MM.1S (cell line): ENCODE measurements at regions not wholly inside any gene's neighbourhood (a gene's known extent, or its start where the extent isn't known, plus 50 kb on each side); places are given as distances from the start of the nearest gene placed in this dataset.

Experiments
- DNase-seq: peaks from one replicate; pipeline ENCODE4 v3.0.0-alpha.2; 2015
- H2AFZ ChIP-seq: fragments of 300-600 bp; sonication (generic); 2 replicates; pipeline ENCODE4 v1.6.0; 2016; ENCODE audit warnings: antibody characterized with exemption, low read length
- H3F3A ChIP-seq: fragments of 300-600 bp; sonication (generic); 2 replicates; pipeline ENCODE4 v1.6.1; 2016; ENCODE audit warnings: mild to moderate bottlenecking, antibody characterized with exemption, low read length, moderate library complexity, mixed read lengths; ENCODE audit not compliant: insufficient read depth
- H3K27ac ChIP-seq: fragments of 300-600 bp; sonication (generic); 2 replicates; pipeline ENCODE4 v1.5.1; 2016; ENCODE audit warnings: mild to moderate bottlenecking, low read length
- H3K27me3 ChIP-seq: fragments of 300-600 bp; sonication (generic); replicated peaks from 2 replicates; pipeline ENCODE4 v1.6.0; 2016; ENCODE audit warnings: low read length; ENCODE audit not compliant: insufficient read depth
- H3K36me3 ChIP-seq: fragments of 300-600 bp; sonication (generic); replicated peaks from 2 replicates; pipeline ENCODE4 v1.6.1; 2016; ENCODE audit warnings: mild to moderate bottlenecking, low read length, mixed read lengths; ENCODE audit not compliant: insufficient read depth
- H3K4me1 ChIP-seq: fragments of 300-600 bp; sonication (generic); 2 replicates; pipeline ENCODE4 v1.6.1; 2016; ENCODE audit warnings: low read length, mixed read lengths
- H3K4me2 ChIP-seq: fragments of 300-600 bp; sonication (generic); 2 replicates; pipeline ENCODE4 v1.6.0; 2016; ENCODE audit warnings: low read depth, low read length
- H3K4me3 ChIP-seq: fragments of 300-600 bp; sonication (generic); 2 replicates; pipeline ENCODE4 v1.5.1; 2016; ENCODE audit warnings: low read length, mixed read lengths
- H3K79me2 ChIP-seq: fragments of 300-600 bp; sonication (generic); 2 replicates; pipeline ENCODE4 v1.6.1; 2016; ENCODE audit warnings: mixed run types, low read length, mixed read lengths
- H3K9ac ChIP-seq: fragments of 300-600 bp; sonication (generic); 2 replicates; pipeline ENCODE4 v1.6.1; 2016; ENCODE audit warnings: low read length, mixed read lengths
- H3K9me2 ChIP-seq: fragments of 300-600 bp; sonication (generic); replicated peaks from 2 replicates; pipeline ENCODE4 v1.6.1; 2016; ENCODE audit warnings: mild to moderate bottlenecking, low read length, mixed read lengths; ENCODE audit not compliant: insufficient read depth
- H3K9me3 ChIP-seq: fragments of 300-600 bp; sonication (generic); replicated peaks from 2 replicates; pipeline ENCODE4 v1.6.1; 2016; ENCODE audit warnings: mild to moderate bottlenecking, low read length, mixed read lengths; ENCODE audit not compliant: insufficient read depth
- H4K20me1 ChIP-seq: fragments of 300-600 bp; sonication (generic); 2 replicates; pipeline ENCODE4 v1.6.1; 2016; ENCODE audit warnings: mild to moderate bottlenecking, low read length, moderate library complexity, mixed read lengths; ENCODE audit not compliant: insufficient read depth
- CTCF ChIP-seq: fragments of 300-600 bp; sonication (generic); IDR thresholded peaks from 2 replicates; pipeline ENCODE4 v1.5.1; 2016; ENCODE audit warnings: antibody characterized with exemption, low read length, mixed read lengths
- EZH2 ChIP-seq: fragments of 300-600 bp; sonication (generic); optimal IDR thresholded peaks from 2 replicates; pipeline ENCODE3; 2017; ENCODE audit warnings: low read depth, mild to moderate bottlenecking, antibody characterized with exemption, low read length, mixed read lengths
- EZH2phosphoT487 ChIP-seq: fragments of 300-600 bp; sonication (generic); IDR thresholded peaks from 2 replicates; pipeline ENCODE4 v1.6.1; 2018; ENCODE audit warnings: antibody characterized with exemption, low read length

GRCh38 chr14:53652068-53652467, 304.6 kb downstream of the BMP4 start:
- Histone ChIP-seq H3K9ac (no peak overlapping the region), H3F3A (no peaks in the 10 kb centered on the region), H3K9me3 (no peaks in the 10 kb centered on the region), H3K36me3 (no peaks in the 10 kb centered on the region), H3K9me2 (no peaks in the 10 kb centered on the region), H3K4me2 (no peak overlapping the region), H3K27ac (no peak overlapping the region), H4K20me1 (no peaks in the 10 kb centered on the region), H2AFZ (no peak overlapping the region), H3K4me3 (no peak overlapping the region), H3K79me2 (no peaks in the 10 kb centered on the region), H3K4me1 (no peaks in the 10 kb centered on the region), H3K27me3 (no peaks in the 10 kb centered on the region)
- DNase-seq: no peak
- no peak for TF ChIP-seq EZH2phosphoT487
- no peak for TF ChIP-seq EZH2
- no peak for TF ChIP-seq CTCF

- no peak for TF ChIP-seq EZH2
- no peak for TF ChIP-seq EZH2phosphoT487
- TF ChIP-seq CTCF: no peak
Measured at GRCh38 chr14:53651096-53651740, 305.4 kb downstream of the BMP4 start.

GRCh38 chr14:53646925-53647324, 309.7 kb downstream of the BMP4 start:
- Histone ChIP-seq H3K9me3 (no peaks in the 10 kb centered on the region), H3F3A (no peaks in the 10 kb centered on the region), H3K9ac (no peak overlapping the region), H3K79me2 (no peaks in the 10 kb centered on the region), H3K27me3 (no peaks in the 10 kb centered on the region), H3K27ac (no peak overlapping the region), H3K9me2 (no peaks in the 10 kb centered on the region), H3K4me1 (no peaks in the 10 kb centered on the region), H2AFZ (no peak overlapping the region), H3K36me3 (no peaks in the 10 kb centered on the region), H4K20me1 (no peaks in the 10 kb centered on the region), H3K4me3 (no peak overlapping the region), H3K4me2 (no peak overlapping the region)
- no peak for DNase-seq
- no peak for TF ChIP-seq EZH2
- TF ChIP-seq CTCF: no peak
- no peak for TF ChIP-seq EZH2phosphoT487

More at GRCh38 chr14:53651096-53651740, 305.4 kb downstream of the BMP4 start:
- Histone ChIP-seq H3K27ac (no peak overlapping the region), H4K20me1 (no peaks in the 10 kb centered on the region), H3K27me3 (no peaks in the 10 kb centered on the region), H3K9me2 (no peaks in the 10 kb centered on the region), H3K9me3 (no peaks in the 10 kb centered on the region), H3K36me3 (no peaks in the 10 kb centered on the region), H3K4me1 (no peaks in the 10 kb centered on the region), H3K79me2 (no peaks in the 10 kb centered on the region), H3K9ac (no peak overlapping the region), H2AFZ (no peak overlapping the region), H3K4me3 (no peak overlapping the region), H3F3A (no peaks in the 10 kb centered on the region), H3K4me2 (no peak overlapping the region)
- DNase-seq: no peak
